ENCODE measurements at regions not wholly inside any gene's neighbourhood (a gene's known extent, or its start where the extent isn't known, plus 50 kb on each side); places are given as distances from the start of the nearest gene placed in this dataset.

DNA sequence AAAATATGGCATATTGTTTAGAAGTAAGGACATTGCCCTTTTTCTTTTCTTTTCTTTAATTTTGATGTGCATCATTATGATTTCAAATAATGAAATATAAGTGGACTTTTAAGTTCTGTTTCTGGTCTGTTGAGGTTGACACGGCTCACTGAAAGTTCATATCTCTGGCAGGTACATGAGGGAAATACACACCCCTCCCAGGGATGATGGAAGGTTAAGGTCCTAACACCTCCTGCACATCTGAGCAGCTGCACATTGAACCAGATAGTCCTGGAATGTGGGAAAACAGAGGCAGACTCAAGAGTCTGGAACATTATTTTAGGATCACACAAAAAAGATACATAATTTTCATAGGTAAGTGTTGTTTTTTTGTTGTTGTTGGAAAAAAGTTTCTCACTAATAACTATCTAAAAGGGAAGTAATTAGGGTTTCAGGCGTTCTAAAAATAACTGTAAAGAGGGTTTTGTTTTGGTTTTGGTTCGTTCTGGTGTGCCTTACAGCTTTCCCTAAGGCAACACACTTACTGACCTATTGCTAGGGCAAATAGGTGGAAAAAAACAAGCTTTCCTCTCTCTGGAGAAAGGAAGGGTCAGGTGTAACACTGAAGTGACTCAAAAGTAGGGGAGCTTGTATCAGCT is 201.2 kb upstream of the PRKCQ start:
- DNase-seq (ENCODE audit: extremely low read depth in 1 of 4, low spot score in 3 of 4): no peak
- 2% methylated on average over 3 of the region's 3 CpGs for WGBS (ENCODE audit: insufficient coverage, low coverage, missing lambda C conversion rate)
- ATAC-seq: no peak
- H2AFZ ChIP-seq (ENCODE audit: low read depth, low read length): no peak overlapping the region
- FAIRE-seq: no peak
- no peaks in the 10 kb centered on the region for H4K20me1 ChIP-seq (replicated peaks; ENCODE audit: control insufficient read depth, insufficient read depth, low read length)
- H3K9ac ChIP-seq (ENCODE audit: insufficient read depth in 1 of 2, low read depth in 2 of 2, low read length in 2 of 2): no peak overlapping the region
- H3K36me3 ChIP-seq (ENCODE audit: control insufficient read depth, insufficient read depth, low read length): no peaks in the 10 kb centered on the region
- no peak overlapping the region for H3K27ac ChIP-seq (ENCODE audit: extremely low read depth, low read depth, low read length)
- H3K9me1 ChIP-seq (ENCODE audit: control insufficient read depth, insufficient read depth, low read length): no peaks in the 10 kb centered on the region
- H3K27me3 ChIP-seq (ENCODE audit: control insufficient read depth in 2 of 2, insufficient read depth in 2 of 2, low read length in 2 of 2): peaks cover 0 to 8% of the 10 kb centered on the region in 2 experiments; a peak in 4 of 5 replicates
- intact Hi-C loops (cut with micrococcal nuclease): no loop called here
- no peaks in the 10 kb centered on the region for H3K4me1 ChIP-seq (replicated peaks in 1 of 2; ENCODE audit: control insufficient read depth in 2 of 2, insufficient read depth in 2 of 2, low read length in 2 of 2)
- H3K4me3 ChIP-seq: no peak overlapping the region
- ChIA-PET POLR2A (interaction anchor here (0.7 kb wide), 1 partner anchor 745 kb away, joined by 3 read pairs; no protein-coding TSS in a partner anchor), CTCF (ENCODE audit: low intra/inter-chr PET ratio) (no interaction called here)
- H3K4me2 ChIP-seq (ENCODE audit: insufficient read depth, low read length): no peak overlapping the region
- no peaks in the 10 kb centered on the region; the same call in 1 of the 2 replicates for H3K9me3 ChIP-seq (replicated peaks; ENCODE audit: control insufficient read depth, insufficient read depth, low read depth, low read length)
- BruUV-seq (replicated peaks): no TSS peak
- in situ Hi-C loops (cut with MboI): no loop called here
- TF ChIP-seq ZNF507 (tag; conservative IDR thresholded peaks at IDR 0.05) (no peak), RFX7 (CRISPR knock-in tag; IDR thresholded peaks at IDR 0.05) (no peak), XRCC3 (IDR thresholded peaks at IDR 0.05) (no peak), NR2C1 (IDR thresholded peaks at IDR 0.05) (no peak), NR2C1 (tag; IDR thresholded peaks at IDR 0.05) (no peak), MXI1 (IDR thresholded peaks at IDR 0.05; ENCODE audit: low read depth, low read length) (no peak), FOXA3 (CRISPR knock-in tag; conservative IDR thresholded peaks at IDR 0.05 in 1 of 2, IDR thresholded peaks at IDR 0.05 in 1 of 2) (no peak), SAFB (IDR thresholded peaks at IDR 0.05; ENCODE audit: borderline replicate concordance, low read depth, low read length) (no peak), KLF1 (tag; IDR thresholded peaks at IDR 0.05) (no peak), FOXK2 (conservative IDR thresholded peaks at IDR 0.05 in 1 of 2, IDR thresholded peaks at IDR 0.05 in 1 of 2; ENCODE audit: low read depth in 2 of 2) (no peak), STAT5A (IDR thresholded peaks at IDR 0.05; ENCODE audit: borderline replicate concordance, low read length) (no peak), ZNF699 (CRISPR knock-in tag; IDR thresholded peaks at IDR 0.05; ENCODE audit: insufficient replicate concordance) (no peak), ZNF41 (CRISPR knock-in tag; conservative IDR thresholded peaks at IDR 0.05) (no peak), RBM25 (IDR thresholded peaks at IDR 0.05; ENCODE audit: low read depth, low read length, severe bottlenecking) (no peak), FOXJ2 (tag; IDR thresholded peaks at IDR 0.05) (no peak)
- TF ChIP-seq, protein P1, sequence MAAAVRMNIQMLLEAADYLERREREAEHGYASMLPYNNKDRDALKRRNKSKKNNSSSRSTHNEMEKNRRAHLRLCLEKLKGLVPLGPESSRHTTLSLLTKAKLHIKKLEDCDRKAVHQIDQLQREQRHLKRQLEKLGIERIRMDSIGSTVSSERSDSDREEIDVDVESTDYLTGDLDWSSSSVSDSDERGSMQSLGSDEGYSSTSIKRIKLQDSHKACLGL (CRISPR knock-in tag; IDR thresholded peaks at IDR 0.05; ENCODE audit: borderline replicate concordance, poor library complexity, severe bottlenecking): no peak
- no peaks in the 10 kb centered on the region for H3K79me2 ChIP-seq (ENCODE audit: control insufficient read depth, insufficient read depth, low read length)
